Esophagus squamous epithelium (tissue), 4 donors: ENCODE measurements at regions not wholly inside any gene's neighbourhood (a gene's known extent, or its start where the extent isn't known, plus 50 kb on each side); places are given as distances from the start of the nearest gene placed in this dataset.

Experiments
- POLR2A ChIP-seq, 4 donors: fragments of 450-650 bp; IDR thresholded peaks; one replicate each; pipeline ENCODE4 v1.6.1; 2017; ENCODE audit warnings: antibody characterized with exemption in 4 of 4, mild to moderate bottlenecking in 4 of 4, moderate library complexity in 3 of 4
- TF ChIP-seq, protein P1 (sequence below), 6 experiments: fragments of 450-650 bp in 4 of 6; fragments of 200-600 bp in 2 of 6; sonication (generic) in 2 of 6; IDR thresholded peaks; one replicate each; pipeline ENCODE4 v1.5.1; 2016 to 2019; ENCODE audit warnings: antibody characterized with exemption in 6 of 6, mild to moderate bottlenecking in 4 of 6, moderate library complexity in 4 of 6

DNA sequence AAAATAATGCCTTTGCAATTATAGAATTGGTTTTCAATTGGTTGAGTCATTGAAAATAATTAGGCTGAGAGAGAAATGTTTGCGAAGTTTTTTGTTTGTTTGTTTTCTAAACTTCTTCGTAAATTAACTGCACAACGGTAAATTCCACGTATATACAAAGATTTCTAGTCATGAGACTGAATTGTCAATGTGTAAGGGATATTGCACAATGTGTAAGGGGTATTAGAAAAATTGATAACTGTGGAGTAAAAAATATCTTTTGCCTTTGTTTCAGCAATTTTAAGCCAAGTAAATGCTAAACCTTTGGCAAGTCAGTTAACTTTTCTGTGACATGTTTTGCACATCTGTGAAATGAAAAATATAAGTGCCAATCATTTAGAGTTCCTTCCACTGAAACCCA lies 606.0 kb downstream of the TMEM182 start:
- TF ChIP-seq POLR2A (IDR thresholded peaks at IDR 0.05) = no peak
- TF ChIP-seq, protein P1, sequence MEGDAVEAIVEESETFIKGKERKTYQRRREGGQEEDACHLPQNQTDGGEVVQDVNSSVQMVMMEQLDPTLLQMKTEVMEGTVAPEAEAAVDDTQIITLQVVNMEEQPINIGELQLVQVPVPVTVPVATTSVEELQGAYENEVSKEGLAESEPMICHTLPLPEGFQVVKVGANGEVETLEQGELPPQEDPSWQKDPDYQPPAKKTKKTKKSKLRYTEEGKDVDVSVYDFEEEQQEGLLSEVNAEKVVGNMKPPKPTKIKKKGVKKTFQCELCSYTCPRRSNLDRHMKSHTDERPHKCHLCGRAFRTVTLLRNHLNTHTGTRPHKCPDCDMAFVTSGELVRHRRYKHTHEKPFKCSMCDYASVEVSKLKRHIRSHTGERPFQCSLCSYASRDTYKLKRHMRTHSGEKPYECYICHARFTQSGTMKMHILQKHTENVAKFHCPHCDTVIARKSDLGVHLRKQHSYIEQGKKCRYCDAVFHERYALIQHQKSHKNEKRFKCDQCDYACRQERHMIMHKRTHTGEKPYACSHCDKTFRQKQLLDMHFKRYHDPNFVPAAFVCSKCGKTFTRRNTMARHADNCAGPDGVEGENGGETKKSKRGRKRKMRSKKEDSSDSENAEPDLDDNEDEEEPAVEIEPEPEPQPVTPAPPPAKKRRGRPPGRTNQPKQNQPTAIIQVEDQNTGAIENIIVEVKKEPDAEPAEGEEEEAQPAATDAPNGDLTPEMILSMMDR (IDR thresholded peaks at IDR 0.05) = no peak
